Heart right ventricle (tissue), 16 donors: ENCODE measurements at regions not wholly inside any gene's neighbourhood (a gene's known extent, or its start where the extent isn't known, plus 50 kb on each side); places are given as distances from the start of the nearest gene placed in this dataset.

ENCODE experiments used
- ATAC-seq, 8 donors: fragments of 200-7000 bp; cut with Tn5 transposase; one replicate each; pipeline ENCODE4 v1.9.1; 2020; ENCODE audit warnings: mild to moderate bottlenecking in 8 of 8, moderate library complexity in 8 of 8, moderate number of reproducible peaks in 1 of 8
- DNase-seq, 2 donors: peaks; one replicate each; pipeline ENCODE4 v3.0.0-alpha.2; 2020
- H3K27ac ChIP-seq, 10 donors: fragments of 200-600 bp; sonication (generic) in 2 of 10; one replicate each; pipeline versions ENCODE4 v1.5.0 to v1.8.0; 2020 to 2022; ENCODE audit warnings: mild to moderate bottlenecking in 3 of 10
- H3K27me3 ChIP-seq, 7 donors: fragments of 200-600 bp; one replicate each; pipeline ENCODE4 v1.8.0; 2021 to 2022; ENCODE audit warnings: mild to moderate bottlenecking in 2 of 7
- H3K36me3 ChIP-seq, 9 donors: fragments of 200-600 bp; sonication (generic) in 1 of 9; one replicate each; pipeline versions ENCODE4 v1.5.0 to v1.8.0; 2020 to 2022; ENCODE audit warnings: mild to moderate bottlenecking in 2 of 9
- H3K4me1 ChIP-seq, 9 donors: fragments of 200-600 bp; sonication (generic) in 1 of 9; one replicate each; pipeline versions ENCODE4 v1.5.0 to v1.8.0; 2020 to 2022; ENCODE audit warnings: mild to moderate bottlenecking in 4 of 9
- H3K4me3 ChIP-seq, 10 donors: fragments of 200-600 bp; sonication (generic) in 2 of 10; one replicate each; pipeline versions ENCODE4 v1.5.0 to v1.8.0; 2020 to 2022; ENCODE audit warnings: mild to moderate bottlenecking in 7 of 10, moderate library complexity in 2 of 10
- H3K9me3 ChIP-seq, 11 donors: fragments of 200-600 bp in 10 of 11; sonication (generic) in 2 of 11; one replicate each; pipeline versions ENCODE4 v1.5.0 to v1.8.0; 2013 to 2022; ENCODE audit warnings: mild to moderate bottlenecking in 2 of 11, control low read depth in 1 of 11, moderate library complexity in 1 of 11
- WGBS, 2 donors: extraction: QIAGEN DNeasy Blood & Tissue Kit; methylation state at CpG; one replicate each; pipeline ENCODE4 v1.1.7; 2013; ENCODE audit warnings: inconsistent platforms in 1 of 2; 5-methylcytosine and 5-hydroxymethylcytosine counted together
- intact Hi-C, 10 donors: fragments of 100-400 bp; cut with DNase I; formaldehyde crosslinking; loops; one replicate each; pipeline versions ENCODE4 v1.11.1 to v1.14.2; 2022
- TF ChIP-seq, protein P1 (sequence below), 9 donors: fragments of 200-600 bp; sonication (generic) in 2 of 9; IDR thresholded peaks; one replicate each; pipeline versions ENCODE4 v1.5.0 to v1.8.0; 2021 to 2022; ENCODE audit warnings: antibody characterized with exemption in 9 of 9, mild to moderate bottlenecking in 5 of 9, moderate library complexity in 1 of 9
- donor health status: Arrhythmogenic right ventricular cardiomyopathy.
- donor health status: ischemic (EF 13 %, LVEDD 7.1; RV severe dilation, severe dysfunction).
- donor health status: healthy with polysubstance abuse.
- donor health status: DM: no; HTN: yes; CAD: no.
- donor health status: DM: no; HTN: no; CAD: no.
- donor health status: ischemic (EF 25% LVEDD 6.9; RV normal size, moderate dysfunction).
- donor health status: ischemic (EF 25% LVEDD 5.7; RV mildly dilated, moderate dysfunction).
- donor health status: healthy.
- donor health status: DM: yes; HTN: yes; CAD: no.
- donor health status: Ischemic cardiomyopathy.
- donor health status: ischemic (EF 35%, LVEDD 5.7; RV mildly dilated, moderate dysfunction).
- donor health status: nonischemic (EF 11% LVEDD 7.7; RV severe dilation, severe dysfunction).
- donor health status: DM: yes; HTN: yes; CAD: no.
- donor health status: PGD.
- donor health status: ischemic (EF 29% LVEDD 5.4; RV normal size, mild dysfunction).
- donor health status: nonischemic (EF 23%, LVEDD 6.1; RV moderate dilation, normal function).

DNA sequence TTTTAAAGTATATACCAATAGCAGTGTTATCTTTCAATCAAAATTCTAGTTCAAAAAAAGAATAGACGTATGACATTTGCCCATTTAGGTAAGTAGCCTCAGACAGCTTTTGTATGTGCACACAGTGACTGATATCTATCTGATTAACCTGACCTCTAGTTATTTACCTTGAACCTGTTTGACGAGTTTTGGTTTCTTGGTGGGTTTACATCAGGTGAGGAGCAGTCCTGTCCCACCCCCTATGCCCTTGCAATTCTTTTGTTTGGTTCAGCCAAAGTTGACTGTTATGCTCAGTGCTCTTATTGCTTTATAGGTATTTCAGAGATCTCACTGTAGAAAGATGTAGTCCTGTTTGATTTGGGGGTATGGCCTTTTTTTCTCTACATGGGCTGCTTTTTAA is 147.2 kb downstream of the ISOC1 start:
- no peak for ATAC-seq
- H3K4me3 ChIP-seq = no peak overlapping the region
- no peaks in the 10 kb centered on the region for H3K36me3 ChIP-seq
- TF ChIP-seq, protein P1, sequence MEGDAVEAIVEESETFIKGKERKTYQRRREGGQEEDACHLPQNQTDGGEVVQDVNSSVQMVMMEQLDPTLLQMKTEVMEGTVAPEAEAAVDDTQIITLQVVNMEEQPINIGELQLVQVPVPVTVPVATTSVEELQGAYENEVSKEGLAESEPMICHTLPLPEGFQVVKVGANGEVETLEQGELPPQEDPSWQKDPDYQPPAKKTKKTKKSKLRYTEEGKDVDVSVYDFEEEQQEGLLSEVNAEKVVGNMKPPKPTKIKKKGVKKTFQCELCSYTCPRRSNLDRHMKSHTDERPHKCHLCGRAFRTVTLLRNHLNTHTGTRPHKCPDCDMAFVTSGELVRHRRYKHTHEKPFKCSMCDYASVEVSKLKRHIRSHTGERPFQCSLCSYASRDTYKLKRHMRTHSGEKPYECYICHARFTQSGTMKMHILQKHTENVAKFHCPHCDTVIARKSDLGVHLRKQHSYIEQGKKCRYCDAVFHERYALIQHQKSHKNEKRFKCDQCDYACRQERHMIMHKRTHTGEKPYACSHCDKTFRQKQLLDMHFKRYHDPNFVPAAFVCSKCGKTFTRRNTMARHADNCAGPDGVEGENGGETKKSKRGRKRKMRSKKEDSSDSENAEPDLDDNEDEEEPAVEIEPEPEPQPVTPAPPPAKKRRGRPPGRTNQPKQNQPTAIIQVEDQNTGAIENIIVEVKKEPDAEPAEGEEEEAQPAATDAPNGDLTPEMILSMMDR (IDR thresholded peaks at IDR 0.05) = no peak
- H3K27me3 ChIP-seq = no peaks in the 10 kb centered on the region
- H3K9me3 ChIP-seq = no peaks in the 10 kb centered on the region
- intact Hi-C loops = no loop called here
- no peak for DNase-seq
- no peak overlapping the region for H3K27ac ChIP-seq
- 79 to 87% methylated on average over 2 of the region's 2 CpGs for WGBS, 2 donors
- H3K4me1 ChIP-seq = peaks cover 0 to 12% (median 0%) of the 10 kb centered on the region in 9 donors

DNA sequence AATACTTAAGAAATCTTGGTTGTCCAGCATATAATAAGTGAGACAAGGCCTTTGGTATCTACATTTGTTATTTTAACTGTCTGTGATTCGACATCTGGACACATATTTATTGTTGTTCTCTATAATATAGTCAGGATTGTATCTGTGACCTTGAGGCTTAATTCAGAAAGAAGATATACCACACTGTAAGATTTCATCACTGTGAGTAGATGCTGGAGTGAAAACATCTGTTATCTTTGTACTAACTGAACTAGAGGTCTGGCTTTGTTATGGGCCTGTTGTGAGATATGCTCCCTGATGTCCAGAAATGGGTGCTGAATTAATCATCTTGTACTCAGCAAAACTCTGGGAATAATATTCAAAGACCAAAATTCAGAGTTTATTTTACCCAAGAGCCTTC is 148.5 kb downstream of the ISOC1 start:
- Histone ChIP-seq H3K27me3 (no peaks in the 10 kb centered on the region), H3K36me3 (no peaks in the 10 kb centered on the region), H3K27ac (no peak overlapping the region), H3K4me3 (no peak overlapping the region), H3K4me1 (peaks cover 0 to 12% (median 0%) of the 10 kb centered on the region in 9 donors), H3K9me3 (no peaks in the 10 kb centered on the region)
- peak in 1 of 8 donors; percentile 37 for ATAC-seq
- intact Hi-C loops = no loop called here
- TF ChIP-seq, protein P1 (IDR thresholded peaks at IDR 0.05) = no peak
- 16 to 24% methylated on average over 1 of the region's 1 CpG for WGBS, 2 donors
- DNase-seq = no peak

DNA sequence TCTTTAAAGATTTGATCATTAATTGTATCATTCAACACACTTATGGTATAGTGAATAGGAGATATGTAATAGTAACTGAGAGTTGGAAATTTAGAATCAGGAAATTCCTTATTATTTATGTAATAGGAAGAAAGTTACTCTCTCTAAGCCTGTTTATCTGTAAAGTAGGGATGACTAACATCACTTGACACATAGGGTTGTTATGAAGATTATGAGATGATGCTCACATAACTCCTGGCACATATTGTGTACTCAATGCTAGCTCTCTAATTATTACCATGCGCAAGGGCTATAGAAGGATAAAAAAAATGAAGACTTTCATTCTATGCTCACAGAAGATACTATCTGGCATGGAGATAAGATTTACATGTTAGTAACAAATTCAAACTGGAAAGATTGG is 149.9 kb downstream of the ISOC1 start:
- WGBS, 2 donors = 86 to 88% methylated on average over 1 of the region's 1 CpG
- Histone ChIP-seq H3K27ac (peak overlapping the region in 1 of 10 donors; percentile 2), H3K9me3 (no peaks in the 10 kb centered on the region), H3K4me1 (peaks cover 0 to 12% (median 0%) of the 10 kb centered on the region in 9 donors), H3K27me3 (no peaks in the 10 kb centered on the region), H3K4me3 (no peak overlapping the region), H3K36me3 (no peaks in the 10 kb centered on the region)
- TF ChIP-seq, protein P1 (IDR thresholded peaks at IDR 0.05) = no peak
- DNase-seq (no peak), ATAC-seq (peak in 2 of 8 donors; percentile 16 to 70)
- intact Hi-C loops = no loop called here

DNA sequence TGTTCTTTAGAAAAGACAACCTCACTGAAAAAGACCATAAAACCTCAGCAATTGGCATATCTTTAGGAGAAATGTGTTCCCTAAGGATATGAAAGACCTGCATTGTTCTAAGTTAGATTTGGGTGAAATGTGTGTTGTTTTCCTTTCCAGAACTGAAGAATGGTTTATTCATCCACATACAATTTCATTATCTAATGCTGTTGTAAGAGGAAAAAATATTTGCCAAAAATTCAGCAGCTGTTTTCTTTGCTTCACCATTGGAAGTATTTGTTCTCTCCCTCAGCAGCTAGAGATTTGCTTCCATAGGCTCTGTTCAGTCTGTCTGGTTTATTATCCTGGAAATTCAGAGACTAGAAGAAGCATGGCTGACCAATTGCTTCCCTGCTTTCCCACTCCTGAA is 150.9 kb downstream of the ISOC1 start:
- Histone ChIP-seq H3K9me3 (no peaks in the 10 kb centered on the region), H3K27ac (peak overlapping the region in 6 of 10 donors; percentile 25 to 58 (median 42)), H3K36me3 (no peaks in the 10 kb centered on the region), H3K4me3 (no peak overlapping the region), H3K4me1 (peaks cover 0 to 12% (median 0%) of the 10 kb centered on the region in 9 donors), H3K27me3 (no peaks in the 10 kb centered on the region)
- DNase-seq (no peak), ATAC-seq (peak in 4 of 8 donors; percentile 29 to 74 (median 47))
- intact Hi-C loops = no loop called here
- TF ChIP-seq, protein P1 (IDR thresholded peaks at IDR 0.05) = no peak
